GM23338 (cell line): ENCODE measurements at regions not wholly inside any gene's neighbourhood (a gene's known extent, or its start where the extent isn't known, plus 50 kb on each side); places are given as distances from the start of the nearest gene placed in this dataset.

ENCODE experiments used
- CTCF ChIP-seq, 2 experiments: fragments of 200-600 bp in 1 of 2; sonication (generic) in 1 of 2; conservative IDR thresholded peaks; 2 replicates each; pipeline versions ENCODE4 v1.5.1 to v1.6.1; 2016 to 2017; ENCODE audit warnings: antibody characterized with exemption in 2 of 2, low read depth in 2 of 2, mild to moderate bottlenecking in 2 of 2, moderate library complexity in 1 of 2
- ETS1 ChIP-seq: IDR thresholded peaks from 2 replicates; pipeline ENCODE4 v1.6.1; 2016; ENCODE audit warnings: antibody characterized with exemption

- TF ChIP-seq CTCF (conservative IDR thresholded peaks at IDR 0.05; ENCODE audit: low read depth in 2 of 2): no peak
- TF ChIP-seq ETS1: no peak
Measured at GRCh38 chr3:139835830-139836683, 98.9 kb upstream of the CLSTN2 start.
